Suppressor macrophage treated with lipopolysaccharide for 4 hours (primary cell): ENCODE measurements at regions not wholly inside any gene's neighbourhood (a gene's known extent, or its start where the extent isn't known, plus 50 kb on each side); places are given as distances from the start of the nearest gene placed in this dataset.

ENCODE experiments used
- DNase-seq: peaks from one replicate; pipeline ENCODE4 v3.0.0-alpha.2; 2020

DNA sequence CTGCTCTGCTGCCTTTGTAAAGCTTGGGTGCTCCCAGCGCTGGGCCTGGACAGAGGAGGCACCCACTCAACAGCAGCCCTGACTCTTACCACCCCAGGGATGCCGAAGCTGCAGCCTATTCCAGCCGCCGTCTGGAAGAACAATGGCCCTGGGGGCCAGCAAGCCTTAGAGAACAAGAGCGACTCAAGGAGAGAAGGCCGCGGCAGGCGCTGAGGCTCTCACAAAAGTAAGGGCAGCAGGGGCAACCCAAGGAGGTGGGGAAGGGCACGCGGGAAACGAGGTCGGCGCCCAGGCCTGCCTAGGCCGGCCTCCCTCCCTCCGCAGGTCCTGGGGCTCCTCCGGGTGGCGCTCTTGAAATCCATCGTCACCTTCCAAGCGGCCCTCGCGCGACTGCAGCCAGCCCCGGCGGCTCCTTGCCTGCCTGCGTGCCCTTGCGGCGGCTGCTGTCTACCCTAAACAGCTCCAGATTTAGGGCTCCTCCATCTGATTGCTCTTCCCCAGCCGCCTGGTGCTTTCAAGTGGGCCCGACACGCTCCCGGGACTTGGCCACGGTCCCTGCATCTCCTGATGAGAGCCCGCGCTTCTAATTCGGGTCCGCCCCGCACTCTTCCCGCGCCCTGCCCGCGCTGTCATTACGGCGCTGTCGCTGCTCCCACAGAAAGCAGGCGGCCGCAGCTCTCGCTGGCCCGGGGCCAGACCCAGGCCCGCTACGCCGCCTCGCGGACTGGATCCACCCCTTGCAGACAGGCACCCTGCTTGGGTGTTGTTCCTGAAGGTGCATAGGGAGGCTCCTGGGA is 213.3 kb downstream of the SEMA6A start:
- no peak for DNase-seq

DNA sequence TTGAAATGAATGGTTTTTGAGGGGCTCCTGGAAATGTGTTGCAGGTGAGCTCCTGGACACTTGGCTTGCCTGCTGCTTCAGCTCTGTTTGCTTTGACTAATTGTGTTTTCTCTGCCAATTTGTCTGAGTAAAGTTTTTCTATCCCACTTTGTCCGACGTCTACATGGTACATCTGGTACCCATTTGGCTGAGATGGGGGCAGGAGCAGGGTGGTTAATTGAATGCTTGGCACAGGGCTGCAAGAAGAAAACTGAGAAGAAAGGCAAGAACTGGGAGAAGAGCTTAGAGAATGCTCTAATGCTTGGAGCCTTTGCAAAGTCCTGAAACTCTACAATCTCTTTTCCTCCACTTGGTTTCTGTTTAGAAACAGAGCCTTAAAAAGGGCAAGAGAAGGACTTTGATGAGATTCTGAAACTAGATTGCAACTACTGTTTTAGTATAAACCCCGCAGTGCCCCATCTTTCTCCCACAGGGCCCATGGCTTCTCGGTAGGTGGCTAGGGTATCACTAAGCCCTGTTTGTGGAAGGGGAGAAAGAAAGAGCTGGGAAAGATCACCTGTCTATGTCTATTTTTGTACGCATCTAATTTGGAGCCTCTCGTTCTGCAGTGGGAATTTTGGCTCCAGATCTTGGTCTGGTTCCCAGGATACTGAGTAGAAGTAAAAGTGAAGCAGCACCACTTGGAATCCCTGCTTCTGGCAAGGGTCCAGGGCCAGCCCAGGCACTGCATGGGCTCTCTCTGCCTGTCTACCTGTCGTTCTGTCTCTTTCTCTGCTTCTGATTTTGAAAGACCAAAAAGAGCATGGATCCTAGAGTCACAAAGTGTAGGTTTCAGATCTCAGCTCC is 214.4 kb downstream of the SEMA6A start:
- DNase-seq: no peak

DNA sequence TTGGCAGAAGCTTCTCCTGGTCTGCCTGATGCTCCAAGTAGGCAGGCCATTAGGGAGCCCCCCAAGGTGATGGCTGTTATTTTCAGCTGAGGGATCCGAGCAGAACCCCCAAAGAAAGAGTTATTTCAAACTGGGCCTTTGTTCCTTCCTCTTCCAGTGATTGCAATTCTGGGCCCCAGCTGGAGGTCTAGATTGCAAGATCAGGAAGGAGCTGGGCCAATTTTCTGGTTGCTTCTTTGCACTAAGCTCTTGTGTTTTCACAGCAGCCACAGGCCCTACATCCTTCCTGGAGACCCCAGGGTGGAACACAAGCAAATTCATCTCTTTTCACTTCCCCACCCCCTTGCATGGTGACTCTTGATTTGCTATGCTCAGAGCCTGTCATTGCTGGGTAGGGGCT is 215.0 kb downstream of the SEMA6A start:
- DNase-seq: no peak

DNA sequence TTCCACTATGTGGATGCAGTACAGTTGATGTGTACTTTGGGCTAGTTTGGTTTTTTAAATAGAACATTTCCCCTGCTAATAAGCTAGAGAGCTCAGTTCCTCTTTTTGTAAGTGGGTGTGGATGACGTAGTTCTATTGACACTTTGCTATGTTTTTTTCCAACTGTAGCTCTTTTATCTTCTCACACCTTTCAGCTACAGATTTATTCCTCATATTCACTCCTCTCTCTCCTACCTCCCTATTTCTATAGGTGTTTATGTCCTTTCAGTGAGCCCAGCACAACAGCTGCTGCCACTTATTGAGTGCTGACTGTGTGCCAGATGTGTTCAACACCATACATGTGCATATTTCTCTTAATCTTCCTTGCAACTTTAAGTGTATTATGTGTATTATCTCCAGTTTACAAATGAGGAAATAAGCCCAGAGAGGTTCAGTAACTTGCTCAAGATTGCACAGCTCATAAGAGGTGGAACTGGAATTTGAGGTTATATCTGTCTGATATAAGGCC is 215.7 kb downstream of the SEMA6A start:
- peak; percentile 64 for DNase-seq

DNA sequence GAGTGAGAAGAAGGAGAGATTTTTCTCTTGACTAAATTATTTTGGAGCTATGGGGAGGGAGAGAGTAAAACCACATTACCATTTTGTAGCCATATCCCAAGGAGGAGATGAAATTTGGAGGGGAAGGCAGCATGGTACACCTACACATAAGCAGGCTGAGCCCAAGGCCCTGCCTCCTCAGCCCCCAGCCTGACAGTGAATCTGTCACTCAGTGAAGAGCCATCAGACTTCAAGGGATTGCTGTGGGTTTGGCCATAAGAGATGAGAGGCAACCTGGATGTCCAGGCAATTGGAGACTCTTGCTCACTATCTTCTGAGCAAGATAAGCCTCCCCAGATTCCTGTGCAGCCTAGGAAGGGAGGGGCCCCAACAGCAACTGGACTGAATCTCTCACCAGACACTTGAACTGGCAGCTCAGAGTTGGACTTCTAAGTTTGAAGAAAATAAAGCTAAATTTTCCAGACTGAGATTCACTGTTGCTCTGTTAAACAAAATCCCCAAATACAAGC is 216.6 kb downstream of the SEMA6A start:
- DNase-seq: no peak

DNA sequence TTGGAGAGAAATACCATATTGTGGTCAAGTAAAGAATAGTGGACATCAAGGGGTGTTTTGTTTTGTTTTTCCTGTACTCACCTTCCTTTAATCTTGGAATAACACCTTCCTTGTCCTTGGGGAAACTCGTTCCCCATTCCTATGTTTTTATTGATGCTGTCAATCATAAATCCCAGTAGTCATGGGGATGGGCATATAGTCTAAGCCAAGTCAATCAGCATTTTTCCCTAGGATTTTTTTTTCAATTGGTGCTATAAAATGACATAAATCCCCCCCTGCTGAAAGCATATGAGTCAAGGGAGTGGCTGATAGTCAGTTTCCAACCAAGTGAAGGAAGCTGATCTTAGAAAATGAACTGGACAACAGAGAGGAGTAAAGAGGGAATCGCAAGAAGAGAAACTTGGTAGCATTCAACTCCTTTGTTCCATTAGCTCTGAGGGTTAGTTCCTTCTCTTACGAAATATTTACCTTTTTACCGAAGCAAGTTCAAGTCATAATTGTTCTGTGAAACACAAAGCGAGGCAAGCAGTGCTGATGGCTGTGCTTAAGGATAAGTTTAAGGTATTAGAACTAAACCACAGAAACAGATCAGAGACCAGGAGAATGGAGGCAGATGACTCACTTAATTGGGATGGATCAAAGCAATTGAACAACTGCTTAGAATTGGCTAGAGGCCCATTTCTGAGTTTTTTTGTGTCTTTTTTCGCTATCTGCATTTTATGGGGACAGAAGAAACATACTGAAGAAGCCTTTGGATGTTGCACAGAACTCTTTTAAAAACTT is 218.6 kb downstream of the SEMA6A start:
- DNase-seq: no peak

DNA sequence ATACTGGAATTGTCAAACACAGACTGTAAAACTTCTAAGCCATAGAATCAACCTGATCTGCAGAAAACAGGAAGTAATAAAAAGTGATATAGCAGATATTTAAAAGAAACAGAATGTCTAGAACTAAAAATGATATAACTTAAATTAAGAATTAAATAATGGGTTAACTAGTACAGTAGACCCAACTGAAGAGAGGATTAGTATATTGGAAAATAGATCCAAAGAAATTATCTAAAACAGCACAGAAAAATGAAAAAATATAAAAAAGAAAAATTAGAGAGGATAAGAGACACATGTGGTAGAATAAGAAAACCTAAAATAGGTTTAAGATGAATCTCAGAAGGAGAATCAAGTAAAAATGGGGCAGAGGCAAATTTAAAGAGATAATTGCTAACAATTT is 219.9 kb downstream of the SEMA6A start:
- DNase-seq: no peak

DNA sequence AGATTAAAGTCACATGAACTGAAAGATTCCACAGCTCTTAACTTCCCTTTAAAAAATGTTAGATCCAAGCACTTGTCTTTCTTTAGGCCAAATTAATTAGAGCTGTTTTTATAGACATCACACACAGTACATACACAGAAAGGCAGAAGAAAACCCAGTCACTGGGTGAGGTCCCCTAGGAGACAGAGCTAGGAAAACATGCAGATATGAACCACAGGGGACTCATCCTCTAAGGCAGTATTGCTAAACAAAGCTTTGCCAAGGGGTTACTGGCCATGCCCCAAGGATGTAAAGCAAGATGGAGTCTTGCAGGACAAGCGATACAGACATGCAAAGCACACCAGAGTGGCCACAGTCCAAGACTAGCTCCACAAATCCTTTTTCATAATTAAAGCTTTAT is 227.0 kb downstream of the SEMA6A start:
- no peak for DNase-seq

DNA sequence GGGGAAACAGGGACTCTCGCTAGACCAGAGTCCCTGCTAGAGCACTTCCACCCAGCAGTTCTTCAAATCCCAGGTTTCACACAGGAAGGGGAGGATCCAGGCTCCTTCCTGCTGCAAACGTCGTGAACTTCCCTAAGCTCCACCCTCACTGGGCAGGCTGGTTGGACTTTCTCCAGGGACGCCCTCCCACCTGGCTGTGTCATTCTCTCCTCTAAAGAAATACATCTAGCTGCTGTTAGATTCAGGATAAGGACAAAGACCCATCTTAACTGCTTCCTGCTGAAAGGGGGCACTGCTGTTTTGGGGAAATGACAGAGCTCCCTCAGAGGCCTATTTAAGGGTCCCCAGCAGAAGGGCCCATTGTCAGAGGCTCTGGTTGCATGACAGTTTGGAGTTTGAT is 230.7 kb downstream of the SEMA6A start:
- no peak for DNase-seq
